Cardiac muscle cell (in vitro differentiated cells and primary cell): ENCODE measurements at regions not wholly inside any gene's neighbourhood (a gene's known extent, or its start where the extent isn't known, plus 50 kb on each side); places are given as distances from the start of the nearest gene placed in this dataset.
"Not testable (repeated sequence)": the region's sequence is repeated elsewhere in the genome, so short reads cannot be mapped to it uniquely, and the experiment has no call there.

ENCODE experiments used
- DNase-seq, 2 donors: peaks; one replicate each; pipeline versions ENCODE4 v3.0.0 to v3.0.0-alpha.2; 2010 to 2017; ENCODE audit warnings: low read depth in 1 of 2, low spot score in 1 of 2
- H3K27ac ChIP-seq: fragments of 200-600 bp; sonication (generic); 2 replicates; pipeline ENCODE4 v1.5.1; 2016
- H3K27me3 ChIP-seq: fragments of 200-600 bp; sonication (generic); 2 replicates; pipeline ENCODE4 v1.6.0; 2016; ENCODE audit warnings: control low read depth
- H3K36me3 ChIP-seq: fragments of 200-600 bp; sonication (generic); 2 replicates; pipeline ENCODE4 v1.5.1; 2016; ENCODE audit warnings: control low read depth
- H3K4me1 ChIP-seq: fragments of 200-600 bp; sonication (generic); 2 replicates; pipeline ENCODE4 v1.8.1; 2017; ENCODE audit warnings: low read depth, mild to moderate bottlenecking, mixed run types
- H3K4me3 ChIP-seq: fragments of 200-600 bp; sonication (generic); 2 replicates; pipeline ENCODE4 v1.5.1; 2016; ENCODE audit warnings: mild to moderate bottlenecking
- H3K9me3 ChIP-seq: fragments of 200-600 bp; sonication (generic); 2 replicates; pipeline ENCODE4 v1.5.1; 2017; ENCODE audit warnings: low read depth, mild to moderate bottlenecking, control low read depth
- CTCF ChIP-seq: IDR thresholded peaks from 2 replicates; pipeline ENCODE4 v1.5.1; 2012; ENCODE audit warnings: low read depth, mild to moderate bottlenecking, low read length

GRCh38 chrX:84748965-84749656 lies 246.9 kb upstream of the HDX start:
- no peak for DNase-seq
- H3K36me3 ChIP-seq, result no peaks in the 10 kb centered on the region

GRCh38 chrX:84760560-84760959 lies 243.1 kb upstream of the APOOL start:
- Histone ChIP-seq H3K9me3 (no peaks in the 10 kb centered on the region), H3K27me3 (no peaks in the 10 kb centered on the region), H3K27ac (no peak overlapping the region), H3K4me3 (no peak overlapping the region), H3K4me1 (no peaks in the 10 kb centered on the region), H3K36me3 (no peaks in the 10 kb centered on the region)
- DNase-seq, result no peak
- no peak for TF ChIP-seq CTCF

More at GRCh38 chrX:84748965-84749656, 246.9 kb upstream of the HDX start:
- TF ChIP-seq CTCF, result no peak
- Histone ChIP-seq H3K4me1 (no peaks in the 10 kb centered on the region), H3K27me3 (no peaks in the 10 kb centered on the region), H3K4me3 (no peak overlapping the region), H3K27ac (no peak overlapping the region), H3K9me3 (no peaks in the 10 kb centered on the region)

GRCh38 chrX:84796321-84796720 lies 207.4 kb upstream of the APOOL start:
- Histone ChIP-seq H3K9me3 (peaks cover 2% of the 10 kb centered on the region), H3K4me1 (no peaks in the 10 kb centered on the region), H3K27me3 (no peaks in the 10 kb centered on the region), H3K36me3 (no peaks in the 10 kb centered on the region), H3K27ac (no peak overlapping the region), H3K4me3 (no peak overlapping the region)
- no peak for DNase-seq
- no peak for TF ChIP-seq CTCF

- Histone ChIP-seq H3K27me3 (no peaks in the 10 kb centered on the region), H3K4me1 (no peaks in the 10 kb centered on the region)
These were observed 172.8 kb upstream of the APOOL start for GRCh38 chrX:84830836-84831235.

GRCh38 chrX:84846541-84846940 lies 157.1 kb upstream of the APOOL start:
- not testable (repeated sequence) for H3K4me3 ChIP-seq, H3K9me3 ChIP-seq, H3K27me3 ChIP-seq, H3K4me1 ChIP-seq, DNase-seq, H3K36me3 ChIP-seq, H3K27ac ChIP-seq

More at GRCh38 chrX:84830836-84831235, 172.8 kb upstream of the APOOL start:
- DNase-seq, result no peak
- no peaks in the 10 kb centered on the region for H3K9me3 ChIP-seq
- H3K36me3 ChIP-seq, result no peaks in the 10 kb centered on the region
- H3K27ac ChIP-seq, result no peak overlapping the region
- no peak overlapping the region for H3K4me3 ChIP-seq
- TF ChIP-seq CTCF, result no peak

GRCh38 chrX:84851183-84851582 lies 152.5 kb upstream of the APOOL start:
- H3K36me3 ChIP-seq, H3K4me1 ChIP-seq, H3K9me3 ChIP-seq, H3K4me3 ChIP-seq, H3K27ac ChIP-seq, H3K27me3 ChIP-seq, DNase-seq: not testable (repeated sequence)

- H3K4me1 ChIP-seq, DNase-seq, H3K27me3 ChIP-seq, H3K4me3 ChIP-seq, H3K9me3 ChIP-seq, H3K36me3 ChIP-seq, H3K27ac ChIP-seq: not testable (repeated sequence)
These were observed 146.9 kb upstream of the APOOL start for GRCh38 chrX:84856791-84857190.

- not testable (repeated sequence) for H3K4me1 ChIP-seq, H3K27me3 ChIP-seq, H3K9me3 ChIP-seq, DNase-seq, H3K36me3 ChIP-seq, H3K4me3 ChIP-seq, H3K27ac ChIP-seq
These were observed 144.9 kb upstream of the APOOL start for GRCh38 chrX:84858771-84859170.
